SU-DHL-6 (cell line): ENCODE measurements at regions not wholly inside any gene's neighbourhood (a gene's known extent, or its start where the extent isn't known, plus 50 kb on each side); places are given as distances from the start of the nearest gene placed in this dataset.
A peak's percentile ranks its signal among the peaks of the same experiment; 100 is the strongest.

Experiments used
- H2AFZ ChIP-seq: fragments of 200-600 bp; sonication (generic); 2 replicates; pipeline ENCODE4 v1.6.1; 2014; ENCODE audit warnings: low read depth, mild to moderate bottlenecking, moderate library complexity, mixed read lengths, antibody characterized with exemption, low read length; ENCODE audit not compliant: severe bottlenecking
- H3F3A ChIP-seq: fragments of 200-600 bp; shearing (Covaris generic); 2 replicates; pipeline ENCODE4 v1.6.0; 2016; ENCODE audit warnings: antibody characterized with exemption, mild to moderate bottlenecking; ENCODE audit not compliant: insufficient read depth
- H3K27ac ChIP-seq: fragments of 200-600 bp; sonication (generic); 2 replicates; pipeline ENCODE4 v1.5.1; 2016; ENCODE audit warnings: low read depth, mild to moderate bottlenecking, low read length, moderate library complexity, mixed read lengths
- H3K27me3 ChIP-seq: fragments of 200-600 bp; sonication (generic), shearing (Covaris generic); 2 replicates; pipeline ENCODE4 v1.6.0; 2014; ENCODE audit warnings: mild to moderate bottlenecking, low read length
- H3K36me3 ChIP-seq: fragments of 200-600 bp; sonication (generic); 2 replicates; pipeline ENCODE4 v1.6.1; 2014; ENCODE audit warnings: mild to moderate bottlenecking, low read length, mixed read lengths
- H3K4me2 ChIP-seq: fragments of 300-600, 200-600 bp; shearing (Covaris generic), sonication (generic); 2 replicates; pipeline ENCODE4 v1.6.0; 2014; ENCODE audit warnings: low read length, low read depth, mild to moderate bottlenecking; ENCODE audit not compliant: poor library complexity, severe bottlenecking
- H3K4me3 ChIP-seq: fragments of 200-600 bp; sonication (generic); 2 replicates; pipeline ENCODE4 v1.5.1; 2014; ENCODE audit warnings: antibody characterized with exemption, low read length, mild to moderate bottlenecking, mixed read lengths; ENCODE audit not compliant: insufficient read depth, poor library complexity, severe bottlenecking
- H3K79me2 ChIP-seq: fragments of 200-600 bp; sonication (generic); 2 replicates; pipeline ENCODE4 v1.6.1; 2014; ENCODE audit warnings: mild to moderate bottlenecking, low read length, moderate library complexity; ENCODE audit not compliant: insufficient read depth
- H3K9ac ChIP-seq: fragments of 200-600 bp; sonication (generic); 2 replicates; pipeline ENCODE4 v1.7.0; 2014; ENCODE audit warnings: mild to moderate bottlenecking, low read length
- H3K9me2 ChIP-seq: fragments of 200-600 bp; sonication (generic); replicated peaks from 2 replicates; pipeline ENCODE4 v1.6.1; 2014; ENCODE audit warnings: low read length; ENCODE audit not compliant: insufficient read depth
- H3K9me3 ChIP-seq: fragments of 200-600 bp; sonication (generic); 2 replicates; pipeline ENCODE4 v1.6.1; 2014; ENCODE audit warnings: low read length, mixed read lengths; ENCODE audit not compliant: insufficient read depth
- H4K20me1 ChIP-seq: fragments of 200-600 bp; sonication (generic); 2 replicates; pipeline ENCODE4 v1.6.1; 2014; ENCODE audit warnings: low read depth, mild to moderate bottlenecking, antibody characterized with exemption, low read length, moderate library complexity, mixed read lengths
- CTCF ChIP-seq: fragments of 200-600 bp; sonication (generic); IDR thresholded peaks from one replicate; pipeline ENCODE4 v1.5.1; 2017; ENCODE audit warnings: antibody characterized with exemption, mild to moderate bottlenecking, low read length, moderate library complexity; ENCODE audit not compliant: insufficient read depth, poor library complexity, severe bottlenecking
- EZH2phosphoT487 ChIP-seq: fragments of 200-600 bp; sonication (generic), shearing (Covaris generic); conservative IDR thresholded peaks from 2 replicates; pipeline ENCODE4 v1.6.1; 2018; ENCODE audit warnings: mild to moderate bottlenecking, antibody characterized with exemption, low read length, moderate library complexity, mixed read lengths

DNA sequence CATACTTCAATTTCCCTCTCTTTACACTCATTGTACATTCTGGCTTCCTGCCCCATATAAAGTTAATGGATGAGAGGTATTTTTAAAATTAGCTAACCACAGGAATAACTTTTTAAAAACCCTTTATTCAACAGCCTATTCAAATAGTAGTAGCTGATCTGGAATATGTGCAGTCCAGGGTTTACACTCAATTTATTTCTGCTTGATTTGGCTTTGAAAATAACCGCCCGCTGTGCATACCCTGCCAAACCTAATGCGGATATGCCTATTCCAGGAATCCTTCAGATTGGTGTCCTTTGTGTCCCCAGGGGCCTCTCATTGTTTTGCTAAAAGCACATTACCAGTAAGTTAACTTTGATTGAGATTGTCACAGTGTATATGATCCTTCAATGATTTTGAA is 1686.2 kb downstream of the PLA2G4A start:
- H3F3A ChIP-seq = no peaks in the 10 kb centered on the region
- no peaks in the 10 kb centered on the region for H3K36me3 ChIP-seq
- H3K9me2 ChIP-seq = no peaks in the 10 kb centered on the region
- no peaks in the 10 kb centered on the region for H4K20me1 ChIP-seq
- H3K4me2 ChIP-seq = no peak overlapping the region
- no peak overlapping the region for H2AFZ ChIP-seq
- H3K27ac ChIP-seq = no peak overlapping the region
- no peak overlapping the region for H3K4me3 ChIP-seq
- no peak overlapping the region for H3K9ac ChIP-seq
- H3K79me2 ChIP-seq = no peaks in the 10 kb centered on the region
- H3K9me3 ChIP-seq = no peaks in the 10 kb centered on the region
- no peaks in the 10 kb centered on the region for H3K27me3 ChIP-seq
- TF ChIP-seq CTCF = no peak
- no peak for TF ChIP-seq EZH2phosphoT487

- H3K4me3 ChIP-seq = no peak overlapping the region
- no peak overlapping the region for H3K4me2 ChIP-seq
- no peak overlapping the region for H2AFZ ChIP-seq
- H3K27me3 ChIP-seq = no peaks in the 10 kb centered on the region
- no peaks in the 10 kb centered on the region for H3K36me3 ChIP-seq
- no peaks in the 10 kb centered on the region for H3K9me2 ChIP-seq
- H3K27ac ChIP-seq = no peak overlapping the region
- H3K9ac ChIP-seq = no peak overlapping the region
- no peaks in the 10 kb centered on the region for H3K9me3 ChIP-seq
- H3F3A ChIP-seq = no peaks in the 10 kb centered on the region
- no peaks in the 10 kb centered on the region for H3K79me2 ChIP-seq
- TF ChIP-seq EZH2phosphoT487 (no peak), CTCF (no peak)
- H4K20me1 ChIP-seq = no peaks in the 10 kb centered on the region
These were observed 1688.4 kb downstream of the PLA2G4A start for GRCh38 chr1:188517139-188517538.

DNA sequence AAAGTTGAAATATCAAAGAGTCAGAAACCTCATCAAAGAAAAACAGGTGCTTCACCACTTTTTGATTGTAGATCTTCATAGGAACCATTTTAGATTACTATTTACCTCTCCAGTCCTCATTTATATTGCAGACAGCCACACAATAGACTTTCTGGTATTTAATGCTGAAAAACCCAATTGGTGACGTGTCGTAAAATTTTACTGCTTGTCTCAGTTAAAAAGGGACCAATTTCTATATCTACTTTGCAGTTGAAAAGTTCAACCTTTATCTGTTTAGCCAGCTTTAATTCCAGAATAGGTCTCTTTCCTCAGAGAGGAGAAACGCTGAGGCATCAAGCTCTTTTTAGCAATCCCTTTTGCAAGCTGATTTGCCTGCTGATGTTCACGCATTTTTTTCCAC is 1722.4 kb downstream of the PLA2G4A start:
- Histone ChIP-seq H3K36me3 (no peaks in the 10 kb centered on the region), H3K9ac (no peak overlapping the region), H2AFZ (peak overlapping the region; percentile 5), H3F3A (no peaks in the 10 kb centered on the region), H3K9me2 (no peaks in the 10 kb centered on the region), H4K20me1 (no peaks in the 10 kb centered on the region), H3K9me3 (no peaks in the 10 kb centered on the region), H3K79me2 (no peaks in the 10 kb centered on the region), H3K4me2 (no peak overlapping the region), H3K4me3 (no peak overlapping the region), H3K27me3 (no peaks in the 10 kb centered on the region), H3K27ac (no peak overlapping the region)
- TF ChIP-seq CTCF (no peak), EZH2phosphoT487 (no peak)
